ENCODE measurements at regions not wholly inside any gene's neighbourhood (a gene's known extent, or its start where the extent isn't known, plus 50 kb on each side); places are given as distances from the start of the nearest gene placed in this dataset.
A peak's percentile ranks its signal among the peaks of the same experiment; 100 is the strongest.

DNA sequence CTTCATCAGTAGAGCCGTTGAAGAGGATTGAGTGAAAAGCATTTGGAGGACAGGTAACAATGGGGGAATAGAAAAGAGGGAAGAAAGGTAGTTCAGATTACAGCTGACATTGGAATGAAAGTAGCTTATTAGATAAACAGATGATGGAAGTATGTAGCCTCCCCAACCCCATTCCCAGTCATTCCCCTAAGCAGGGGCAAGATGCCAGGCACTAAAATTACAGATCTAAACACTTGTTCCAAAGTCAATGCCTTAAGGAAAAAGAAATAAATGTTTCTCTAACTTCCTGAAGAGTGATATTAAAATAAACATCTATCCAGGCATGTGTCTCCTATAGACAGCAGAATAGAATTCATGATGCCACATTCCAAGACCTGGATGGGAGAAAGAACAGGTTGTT is 350.8 kb downstream of the PDGFC start:
- H3K36me3 Mint-ChIP-seq, result no peaks in the 10 kb centered on the region
- H3K4me3 Mint-ChIP-seq, result no peak overlapping the region
- no peaks in the 10 kb centered on the region for H3K27me3 Mint-ChIP-seq (ENCODE audit: low read depth)
- no peak overlapping the region for H3K27ac Mint-ChIP-seq
- DNase-seq (ENCODE audit: low spot score in 2 of 2, unreplicated experiment in 2 of 2), result no peak
- peaks cover 10% of the 10 kb centered on the region for H3K4me1 Mint-ChIP-seq
- H3K9me3 Mint-ChIP-seq, result peaks cover 6% of the 10 kb centered on the region
- TF ChIP-seq, protein P1, sequence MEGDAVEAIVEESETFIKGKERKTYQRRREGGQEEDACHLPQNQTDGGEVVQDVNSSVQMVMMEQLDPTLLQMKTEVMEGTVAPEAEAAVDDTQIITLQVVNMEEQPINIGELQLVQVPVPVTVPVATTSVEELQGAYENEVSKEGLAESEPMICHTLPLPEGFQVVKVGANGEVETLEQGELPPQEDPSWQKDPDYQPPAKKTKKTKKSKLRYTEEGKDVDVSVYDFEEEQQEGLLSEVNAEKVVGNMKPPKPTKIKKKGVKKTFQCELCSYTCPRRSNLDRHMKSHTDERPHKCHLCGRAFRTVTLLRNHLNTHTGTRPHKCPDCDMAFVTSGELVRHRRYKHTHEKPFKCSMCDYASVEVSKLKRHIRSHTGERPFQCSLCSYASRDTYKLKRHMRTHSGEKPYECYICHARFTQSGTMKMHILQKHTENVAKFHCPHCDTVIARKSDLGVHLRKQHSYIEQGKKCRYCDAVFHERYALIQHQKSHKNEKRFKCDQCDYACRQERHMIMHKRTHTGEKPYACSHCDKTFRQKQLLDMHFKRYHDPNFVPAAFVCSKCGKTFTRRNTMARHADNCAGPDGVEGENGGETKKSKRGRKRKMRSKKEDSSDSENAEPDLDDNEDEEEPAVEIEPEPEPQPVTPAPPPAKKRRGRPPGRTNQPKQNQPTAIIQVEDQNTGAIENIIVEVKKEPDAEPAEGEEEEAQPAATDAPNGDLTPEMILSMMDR (IDR thresholded peaks at IDR 0.05; ENCODE audit: unreplicated experiment), result no peak

DNA sequence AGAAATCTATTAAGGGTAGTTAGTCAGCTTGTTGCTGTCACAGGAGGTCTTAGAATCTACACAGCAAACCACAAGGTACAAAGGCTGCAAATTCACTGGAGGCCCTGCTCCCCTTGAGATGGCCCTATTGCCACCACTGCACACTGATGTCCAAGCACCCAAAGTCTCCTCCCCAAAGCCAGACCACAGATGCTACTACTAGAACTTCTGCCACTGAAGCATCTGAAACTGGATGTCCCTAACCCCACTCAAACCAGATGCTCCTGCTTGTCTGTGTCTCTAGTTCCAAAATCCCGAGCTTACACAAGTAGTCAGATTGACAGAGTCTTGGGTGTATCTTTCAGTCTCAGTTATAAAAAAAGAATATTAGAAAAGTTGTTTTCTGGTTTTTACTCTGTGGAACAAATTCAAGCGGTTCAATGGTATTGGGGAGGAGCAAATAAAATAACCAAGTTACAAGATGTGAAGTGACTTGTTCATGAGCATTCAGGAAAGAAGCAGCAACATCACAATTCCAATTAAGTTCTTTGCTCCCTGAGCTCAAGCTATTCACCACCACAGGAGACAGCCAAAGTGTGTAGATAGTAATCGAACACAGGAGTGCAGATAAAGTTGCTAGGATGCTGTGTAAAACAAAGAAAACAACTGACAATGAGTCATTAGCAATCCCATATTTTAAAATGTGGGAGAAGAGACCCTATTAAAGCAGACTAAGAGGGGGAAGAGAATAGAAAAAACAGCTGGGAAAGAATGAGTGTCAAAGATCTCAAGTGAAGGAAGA is 352.3 kb downstream of the PDGFC start:
- Mint-ChIP-seq H3K27ac (no peak overlapping the region), H3K4me3 (no peak overlapping the region), H3K27me3 (ENCODE audit: low read depth) (no peaks in the 10 kb centered on the region), H3K36me3 (no peaks in the 10 kb centered on the region), H3K4me1 (peaks cover 23% of the 10 kb centered on the region), H3K9me3 (peaks cover 6% of the 10 kb centered on the region)
- TF ChIP-seq, protein P1 (IDR thresholded peaks at IDR 0.05; ENCODE audit: unreplicated experiment), result no peak
- no peak for DNase-seq (ENCODE audit: low spot score in 2 of 2, unreplicated experiment in 2 of 2)

DNA sequence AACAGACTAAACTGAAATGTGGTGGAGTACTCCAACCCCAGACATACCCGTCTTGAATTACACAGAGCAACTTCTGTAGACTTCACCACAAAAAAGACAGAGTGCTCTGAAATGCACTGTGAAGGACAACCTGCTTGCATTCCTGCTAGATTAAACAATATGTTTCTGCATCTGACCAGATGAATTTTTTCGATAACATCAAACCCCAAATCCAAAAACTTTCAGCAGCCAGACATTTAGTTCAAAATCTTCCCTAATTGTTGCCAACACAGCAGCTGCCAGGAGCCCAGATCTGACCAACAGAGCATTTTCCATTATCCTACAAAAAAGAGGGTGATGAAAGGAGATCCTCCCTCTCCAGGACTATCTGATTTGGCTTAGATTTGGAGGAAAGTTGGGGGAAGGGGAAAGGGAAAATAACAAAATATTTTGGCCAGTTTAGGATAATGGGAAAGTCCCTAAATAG is 356.5 kb downstream of the PDGFC start:
- TF ChIP-seq, protein P1 (IDR thresholded peaks at IDR 0.05; ENCODE audit: unreplicated experiment), result no peak
- Mint-ChIP-seq H3K27me3 (ENCODE audit: low read depth) (no peaks in the 10 kb centered on the region), H3K4me3 (no peak overlapping the region), H3K4me1 (peaks cover 34% of the 10 kb centered on the region), H3K27ac (peak overlapping the region; percentile 62), H3K9me3 (no peaks in the 10 kb centered on the region), H3K36me3 (no peaks in the 10 kb centered on the region)
- no peak for DNase-seq (ENCODE audit: low spot score in 2 of 2, unreplicated experiment in 2 of 2)

DNA sequence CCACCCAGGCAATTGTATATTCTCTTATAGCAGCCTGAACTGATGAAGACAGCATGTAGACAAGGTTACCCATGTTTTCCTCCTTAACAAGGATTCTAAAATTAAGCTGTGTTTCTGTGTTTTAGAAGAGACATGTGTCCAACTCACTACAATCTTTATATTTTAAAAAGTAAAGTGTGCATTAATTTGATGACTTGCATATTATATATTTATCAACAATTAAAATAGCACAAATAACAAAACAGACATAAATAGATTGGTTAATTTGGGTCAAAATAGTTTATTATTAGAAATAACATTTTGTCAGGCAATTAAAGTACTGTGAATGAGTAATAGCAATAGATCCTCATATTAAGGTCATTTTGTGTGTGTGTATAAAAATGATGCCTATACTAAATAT is 357.1 kb downstream of the PDGFC start:
- Mint-ChIP-seq H3K4me3 (no peak overlapping the region), H3K9me3 (no peaks in the 10 kb centered on the region), H3K27ac (peak overlapping the region; percentile 87), H3K27me3 (ENCODE audit: low read depth) (no peaks in the 10 kb centered on the region), H3K36me3 (no peaks in the 10 kb centered on the region), H3K4me1 (peaks cover 39% of the 10 kb centered on the region)
- no peak for DNase-seq (ENCODE audit: low spot score in 2 of 2, unreplicated experiment in 2 of 2)
- TF ChIP-seq, protein P1 (IDR thresholded peaks at IDR 0.05; ENCODE audit: unreplicated experiment), result no peak

DNA sequence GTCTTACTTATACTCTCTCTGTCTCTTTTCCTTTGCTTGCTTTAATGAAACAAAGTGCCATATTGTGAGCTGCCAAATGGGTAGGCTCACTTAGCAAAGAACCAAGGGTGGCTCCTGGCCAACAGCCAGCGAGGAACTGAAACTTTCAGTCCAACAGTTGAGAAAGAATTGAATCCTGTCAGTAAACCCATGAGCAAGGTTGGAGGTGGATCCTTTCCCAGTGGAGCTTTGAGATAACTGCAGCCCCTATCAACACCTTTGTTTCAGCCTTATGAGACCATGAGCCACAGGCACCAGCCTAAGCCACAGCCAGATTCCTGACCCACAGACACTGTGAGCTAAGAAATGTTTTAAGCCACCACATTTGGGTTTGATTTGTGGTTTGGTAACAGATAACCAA is 362.2 kb downstream of the PDGFC start:
- H3K27me3 Mint-ChIP-seq (ENCODE audit: low read depth), result no peaks in the 10 kb centered on the region
- H3K27ac Mint-ChIP-seq, result peak overlapping the region; percentile 57
- no peaks in the 10 kb centered on the region for H3K36me3 Mint-ChIP-seq
- no peak overlapping the region for H3K4me3 Mint-ChIP-seq
- H3K4me1 Mint-ChIP-seq, result peaks cover 62% of the 10 kb centered on the region
- TF ChIP-seq, protein P1 (IDR thresholded peaks at IDR 0.05; ENCODE audit: unreplicated experiment), result no peak
- DNase-seq (ENCODE audit: low spot score in 2 of 2, unreplicated experiment in 2 of 2), result no peak
- H3K9me3 Mint-ChIP-seq, result no peaks in the 10 kb centered on the region

All from mesothelial cell of epicardium (in vitro differentiated cells).